GM23338 (cell line): ENCODE measurements at regions not wholly inside any gene's neighbourhood (a gene's known extent, or its start where the extent isn't known, plus 50 kb on each side); places are given as distances from the start of the nearest gene placed in this dataset.

Source experiments
- ATAC-seq: fragments of 200-7000 bp; cut with Tn5 transposase; 3 replicates; pipeline ENCODE4 v1.9.1; 2020
- DNase-seq: peaks from one replicate; pipeline ENCODE4 v3.0.0-alpha.2; 2015; ENCODE audit warnings: low spot score
- H2AFZ ChIP-seq: fragments of 200-600 bp; sonication (generic); 2 replicates; pipeline ENCODE4 v1.8.0; 2016; ENCODE audit warnings: antibody characterized with exemption, mild to moderate bottlenecking, moderate library complexity
- H3F3A ChIP-seq: fragments of 200-600 bp; sonication (generic); replicated peaks from 2 replicates; pipeline ENCODE4 v1.8.0; 2017; ENCODE audit warnings: antibody characterized with exemption, mixed run types, low read depth
- H3K27ac ChIP-seq: fragments of 200-600 bp; sonication (generic); 2 replicates; pipeline ENCODE4 v1.6.1; 2016; ENCODE audit warnings: low read depth
- H3K27me3 ChIP-seq: fragments of 200-600 bp; sonication (generic); 2 replicates; pipeline ENCODE4 v1.8.0; 2016; ENCODE audit warnings: mild to moderate bottlenecking, mixed run types, moderate library complexity; ENCODE audit not compliant: insufficient read depth
- H3K36me3 ChIP-seq: fragments of 200-600 bp; sonication (generic); 2 replicates; pipeline ENCODE4 v1.8.0; 2016; ENCODE audit warnings: mild to moderate bottlenecking; ENCODE audit not compliant: insufficient read depth
- H3K4me1 ChIP-seq: fragments of 200-600 bp; sonication (generic); 2 replicates; pipeline ENCODE4 v1.8.0; 2016; ENCODE audit warnings: mild to moderate bottlenecking, moderate library complexity; ENCODE audit not compliant: insufficient read depth
- H3K4me2 ChIP-seq: fragments of 200-600 bp; sonication (generic); 2 replicates; pipeline ENCODE4 v1.7.1; 2017; ENCODE audit warnings: mixed run types
- H3K4me3 ChIP-seq: fragments of 200-600 bp; sonication (generic); 2 replicates; pipeline ENCODE4 v1.6.1; 2016; ENCODE audit warnings: mixed run types
- H3K79me2 ChIP-seq: fragments of 200-600 bp; sonication (generic); replicated peaks from 2 replicates; pipeline ENCODE4 v1.8.0; 2017; ENCODE audit warnings: mild to moderate bottlenecking; ENCODE audit not compliant: insufficient read depth
- H3K9me2 ChIP-seq: fragments of 200-600 bp; sonication (generic); 2 replicates; pipeline ENCODE4 v1.8.0; 2017; ENCODE audit not compliant: insufficient read depth
- H4K20me1 ChIP-seq: fragments of 200-600 bp; sonication (generic); replicated peaks from 2 replicates; pipeline ENCODE4 v1.8.0; 2017; ENCODE audit warnings: mild to moderate bottlenecking; ENCODE audit not compliant: insufficient read depth
- H3K27ac Mint-ChIP-seq: 2 replicates; pipeline ENCODE4 v1.8.0; 2020; ENCODE audit warnings: inconsistent platforms, mild to moderate bottlenecking, moderate library complexity, mixed read lengths
- H3K27me3 Mint-ChIP-seq: 3 replicates; pipeline ENCODE4 v1.8.0; 2022; ENCODE audit warnings: low read depth, mild to moderate bottlenecking, moderate library complexity, mixed read lengths, inconsistent platforms; ENCODE audit not compliant: insufficient read depth, poor library complexity
- H3K36me3 Mint-ChIP-seq: 3 replicates; pipeline ENCODE4 v1.8.0; 2021; ENCODE audit warnings: low read depth, mild to moderate bottlenecking, inconsistent platforms, moderate library complexity, mixed read lengths
- H3K4me1 Mint-ChIP-seq: 3 replicates; pipeline ENCODE4 v1.8.0; 2020; ENCODE audit warnings: mild to moderate bottlenecking, inconsistent platforms, mixed read lengths
- H3K4me3 Mint-ChIP-seq: 3 replicates; pipeline ENCODE4 v1.8.0; 2021; ENCODE audit warnings: moderate library complexity, mild to moderate bottlenecking, inconsistent platforms, mixed read lengths
- H3K9me3 Mint-ChIP-seq: 3 replicates; pipeline ENCODE4 v1.8.0; 2020; ENCODE audit warnings: moderate library complexity, mild to moderate bottlenecking, inconsistent platforms, mixed read lengths
- EZH2phosphoT487 ChIP-seq: fragments of 200-600 bp; sonication (generic); IDR thresholded peaks from one replicate; pipeline ENCODE4 v1.8.1; 2018; ENCODE audit warnings: antibody characterized with exemption; ENCODE audit not compliant: unreplicated experiment
- JUNB ChIP-seq: IDR thresholded peaks from one replicate; pipeline ENCODE4 v1.6.1; 2016; ENCODE audit warnings: antibody characterized with exemption; ENCODE audit not compliant: unreplicated experiment
- POLR2AphosphoS5 ChIP-seq: IDR thresholded peaks from 2 replicates; pipeline ENCODE4 v1.6.1; 2016; ENCODE audit warnings: antibody characterized with exemption, low read depth
- TF ChIP-seq, protein P1 (sequence below): IDR thresholded peaks from one replicate; pipeline ENCODE4 v1.6.1; 2018; ENCODE audit warnings: antibody characterized with exemption; ENCODE audit not compliant: unreplicated experiment
- TF ChIP-seq, protein P2 (sequence below): fragments of 250-450 bp; sonication (Bioruptor Pico); IDR thresholded peaks from 2 replicates; pipeline ENCODE4 v1.5.0; 2020; ENCODE audit warnings: mild to moderate bottlenecking, moderate library complexity

DNA sequence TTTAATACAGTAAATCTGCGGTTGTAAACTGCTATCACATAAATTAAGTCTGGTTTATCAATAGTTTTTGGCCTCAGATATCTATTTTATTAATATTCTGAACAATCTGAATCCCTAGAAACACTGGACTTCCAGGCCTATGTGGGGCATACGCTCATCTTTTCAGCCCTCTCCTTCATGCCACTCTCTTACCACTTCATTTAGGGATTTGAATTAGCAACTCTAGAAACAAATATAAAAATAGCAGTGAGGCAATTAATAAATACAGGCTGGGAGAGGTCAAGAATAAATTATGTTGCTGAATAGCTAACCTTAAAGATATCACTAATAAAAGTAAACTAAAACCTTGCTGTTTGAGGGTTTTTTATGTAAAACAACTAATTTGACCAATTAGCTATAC is 480.3 kb upstream of the CD180 start:
- no peaks in the 10 kb centered on the region for H4K20me1 ChIP-seq
- no peaks in the 10 kb centered on the region for H3K27me3 ChIP-seq
- peaks cover 5% of the 10 kb centered on the region; the same call in 1 of the 2 replicates for H3K9me2 ChIP-seq
- Mint-ChIP-seq H3K4me3 (no peak overlapping the region), H3K27me3 (no peaks in the 10 kb centered on the region), H3K9me3 (no peaks in the 10 kb centered on the region), H3K27ac (no peak overlapping the region), H3K4me1 (peaks cover 16% of the 10 kb centered on the region), H3K36me3 (no peaks in the 10 kb centered on the region)
- TF ChIP-seq, protein P1, sequence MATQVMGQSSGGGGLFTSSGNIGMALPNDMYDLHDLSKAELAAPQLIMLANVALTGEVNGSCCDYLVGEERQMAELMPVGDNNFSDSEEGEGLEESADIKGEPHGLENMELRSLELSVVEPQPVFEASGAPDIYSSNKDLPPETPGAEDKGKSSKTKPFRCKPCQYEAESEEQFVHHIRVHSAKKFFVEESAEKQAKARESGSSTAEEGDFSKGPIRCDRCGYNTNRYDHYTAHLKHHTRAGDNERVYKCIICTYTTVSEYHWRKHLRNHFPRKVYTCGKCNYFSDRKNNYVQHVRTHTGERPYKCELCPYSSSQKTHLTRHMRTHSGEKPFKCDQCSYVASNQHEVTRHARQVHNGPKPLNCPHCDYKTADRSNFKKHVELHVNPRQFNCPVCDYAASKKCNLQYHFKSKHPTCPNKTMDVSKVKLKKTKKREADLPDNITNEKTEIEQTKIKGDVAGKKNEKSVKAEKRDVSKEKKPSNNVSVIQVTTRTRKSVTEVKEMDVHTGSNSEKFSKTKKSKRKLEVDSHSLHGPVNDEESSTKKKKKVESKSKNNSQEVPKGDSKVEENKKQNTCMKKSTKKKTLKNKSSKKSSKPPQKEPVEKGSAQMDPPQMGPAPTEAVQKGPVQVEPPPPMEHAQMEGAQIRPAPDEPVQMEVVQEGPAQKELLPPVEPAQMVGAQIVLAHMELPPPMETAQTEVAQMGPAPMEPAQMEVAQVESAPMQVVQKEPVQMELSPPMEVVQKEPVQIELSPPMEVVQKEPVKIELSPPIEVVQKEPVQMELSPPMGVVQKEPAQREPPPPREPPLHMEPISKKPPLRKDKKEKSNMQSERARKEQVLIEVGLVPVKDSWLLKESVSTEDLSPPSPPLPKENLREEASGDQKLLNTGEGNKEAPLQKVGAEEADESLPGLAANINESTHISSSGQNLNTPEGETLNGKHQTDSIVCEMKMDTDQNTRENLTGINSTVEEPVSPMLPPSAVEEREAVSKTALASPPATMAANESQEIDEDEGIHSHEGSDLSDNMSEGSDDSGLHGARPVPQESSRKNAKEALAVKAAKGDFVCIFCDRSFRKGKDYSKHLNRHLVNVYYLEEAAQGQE, result no peak
- TF ChIP-seq JUNB (no peak), POLR2AphosphoS5 (no peak), EZH2phosphoT487 (no peak)
- TF ChIP-seq, protein P2, sequence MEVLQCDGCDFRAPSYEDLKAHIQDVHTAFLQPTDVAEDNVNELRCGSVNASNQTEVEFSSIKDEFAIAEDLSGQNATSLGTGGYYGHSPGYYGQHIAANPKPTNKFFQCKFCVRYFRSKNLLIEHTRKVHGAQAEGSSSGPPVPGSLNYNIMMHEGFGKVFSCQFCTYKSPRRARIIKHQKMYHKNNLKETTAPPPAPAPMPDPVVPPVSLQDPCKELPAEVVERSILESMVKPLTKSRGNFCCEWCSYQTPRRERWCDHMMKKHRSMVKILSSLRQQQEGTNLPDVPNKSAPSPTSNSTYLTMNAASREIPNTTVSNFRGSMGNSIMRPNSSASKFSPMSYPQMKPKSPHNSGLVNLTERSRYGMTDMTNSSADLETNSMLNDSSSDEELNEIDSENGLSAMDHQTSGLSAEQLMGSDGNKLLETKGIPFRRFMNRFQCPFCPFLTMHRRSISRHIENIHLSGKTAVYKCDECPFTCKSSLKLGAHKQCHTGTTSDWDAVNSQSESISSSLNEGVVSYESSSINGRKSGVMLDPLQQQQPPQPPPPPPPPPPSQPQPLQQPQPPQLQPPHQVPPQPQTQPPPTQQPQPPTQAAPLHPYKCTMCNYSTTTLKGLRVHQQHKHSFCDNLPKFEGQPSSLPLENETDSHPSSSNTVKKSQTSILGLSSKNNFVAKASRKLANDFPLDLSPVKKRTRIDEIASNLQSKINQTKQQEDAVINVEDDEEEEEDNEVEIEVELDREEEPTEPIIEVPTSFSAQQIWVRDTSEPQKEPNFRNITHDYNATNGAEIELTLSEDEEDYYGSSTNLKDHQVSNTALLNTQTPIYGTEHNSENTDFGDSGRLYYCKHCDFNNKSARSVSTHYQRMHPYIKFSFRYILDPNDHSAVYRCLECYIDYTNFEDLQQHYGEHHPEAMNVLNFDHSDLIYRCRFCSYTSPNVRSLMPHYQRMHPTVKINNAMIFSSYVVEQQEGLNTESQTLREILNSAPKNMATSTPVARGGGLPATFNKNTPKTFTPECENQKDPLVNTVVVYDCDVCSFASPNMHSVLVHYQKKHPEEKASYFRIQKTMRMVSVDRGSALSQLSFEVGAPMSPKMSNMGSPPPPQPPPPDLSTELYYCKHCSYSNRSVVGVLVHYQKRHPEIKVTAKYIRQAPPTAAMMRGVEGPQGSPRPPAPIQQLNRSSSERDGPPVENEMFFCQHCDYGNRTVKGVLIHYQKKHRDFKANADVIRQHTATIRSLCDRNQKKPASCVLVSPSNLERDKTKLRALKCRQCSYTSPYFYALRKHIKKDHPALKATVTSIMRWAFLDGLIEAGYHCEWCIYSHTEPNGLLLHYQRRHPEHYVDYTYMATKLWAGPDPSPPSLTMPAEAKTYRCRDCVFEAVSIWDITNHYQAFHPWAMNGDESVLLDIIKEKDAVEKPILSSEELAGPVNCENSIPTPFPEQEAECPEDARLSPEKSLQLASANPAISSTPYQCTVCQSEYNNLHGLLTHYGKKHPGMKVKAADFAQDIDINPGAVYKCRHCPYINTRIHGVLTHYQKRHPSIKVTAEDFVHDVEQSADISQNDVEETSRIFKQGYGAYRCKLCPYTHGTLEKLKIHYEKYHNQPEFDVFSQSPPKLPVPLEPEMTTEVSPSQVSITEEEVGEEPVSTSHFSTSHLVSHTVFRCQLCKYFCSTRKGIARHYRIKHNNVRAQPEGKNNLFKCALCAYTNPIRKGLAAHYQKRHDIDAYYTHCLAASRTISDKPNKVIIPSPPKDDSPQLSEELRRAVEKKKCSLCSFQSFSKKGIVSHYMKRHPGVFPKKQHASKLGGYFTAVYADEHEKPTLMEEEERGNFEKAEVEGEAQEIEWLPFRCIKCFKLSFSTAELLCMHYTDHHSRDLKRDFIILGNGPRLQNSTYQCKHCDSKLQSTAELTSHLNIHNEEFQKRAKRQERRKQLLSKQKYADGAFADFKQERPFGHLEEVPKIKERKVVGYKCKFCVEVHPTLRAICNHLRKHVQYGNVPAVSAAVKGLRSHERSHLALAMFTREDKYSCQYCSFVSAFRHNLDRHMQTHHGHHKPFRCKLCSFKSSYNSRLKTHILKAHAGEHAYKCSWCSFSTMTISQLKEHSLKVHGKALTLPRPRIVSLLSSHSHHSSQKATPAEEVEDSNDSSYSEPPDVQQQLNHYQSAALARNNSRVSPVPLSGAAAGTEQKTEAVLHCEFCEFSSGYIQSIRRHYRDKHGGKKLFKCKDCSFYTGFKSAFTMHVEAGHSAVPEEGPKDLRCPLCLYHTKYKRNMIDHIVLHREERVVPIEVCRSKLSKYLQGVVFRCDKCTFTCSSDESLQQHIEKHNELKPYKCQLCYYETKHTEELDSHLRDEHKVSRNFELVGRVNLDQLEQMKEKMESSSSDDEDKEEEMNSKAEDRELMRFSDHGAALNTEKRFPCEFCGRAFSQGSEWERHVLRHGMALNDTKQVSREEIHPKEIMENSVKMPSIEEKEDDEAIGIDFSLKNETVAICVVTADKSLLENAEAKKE, result no peak
- no peaks in the 10 kb centered on the region for H3K79me2 ChIP-seq
- DNase-seq (no peak), ATAC-seq (no peak)
- H2AFZ ChIP-seq, result no peak overlapping the region
- no peak overlapping the region for H3K4me3 ChIP-seq
- no peak overlapping the region for H3K27ac ChIP-seq
- H3F3A ChIP-seq, result no peaks in the 10 kb centered on the region
- H3K36me3 ChIP-seq, result no peaks in the 10 kb centered on the region
- peaks cover 8% of the 10 kb centered on the region for H3K4me1 ChIP-seq
- no peak overlapping the region for H3K4me2 ChIP-seq
